Effector memory CD8-positive, alpha-beta T cell (primary cell): ENCODE measurements at regions not wholly inside any gene's neighbourhood (a gene's known extent, or its start where the extent isn't known, plus 50 kb on each side); places are given as distances from the start of the nearest gene placed in this dataset.
"Not testable (repeated sequence)": the region's sequence is repeated elsewhere in the genome, so short reads cannot be mapped to it uniquely, and the experiment has no call there.

Source experiments
- ATAC-seq: fragments of 150-1000 bp; cut with Tn5 transposase; replicated peaks from 2 replicates; pipeline ENCODE4 v1.10.0; 2021; ENCODE audit warnings: mild to moderate bottlenecking, moderate library complexity
- DNase-seq, 3 experiments: peaks; one replicate each; pipeline ENCODE4 v3.0.0; 2021
- H3K27ac Mint-ChIP-seq, 2 donors: one replicate each; pipeline ENCODE4 v1.8.0; 2022; ENCODE audit warnings: mild to moderate bottlenecking in 2 of 2, mixed read lengths in 2 of 2, moderate library complexity in 2 of 2
- H3K27me3 Mint-ChIP-seq, 2 donors: one replicate each; pipeline ENCODE4 v1.8.0; 2022; ENCODE audit warnings: mixed read lengths in 2 of 2
- H3K36me3 Mint-ChIP-seq: one replicate; pipeline ENCODE4 v1.8.0; 2022; ENCODE audit warnings: mild to moderate bottlenecking, moderate library complexity, mixed read lengths; ENCODE audit not compliant: insufficient read depth
- H3K4me1 Mint-ChIP-seq, 2 donors: one replicate each; pipeline ENCODE4 v1.8.0; 2022; ENCODE audit warnings: low read depth in 2 of 2, mixed read lengths in 2 of 2
- H3K4me3 Mint-ChIP-seq, 2 donors: one replicate each; pipeline ENCODE4 v1.8.0; 2022; ENCODE audit warnings: mild to moderate bottlenecking in 2 of 2, mixed read lengths in 2 of 2, moderate library complexity in 2 of 2
- H3K9me3 Mint-ChIP-seq, 2 donors: one replicate each; pipeline ENCODE4 v1.8.0; 2022; ENCODE audit warnings: mixed read lengths in 2 of 2

- not testable (repeated sequence) for H3K27ac Mint-ChIP-seq, H3K4me1 Mint-ChIP-seq, DNase-seq, H3K4me3 Mint-ChIP-seq, ATAC-seq, H3K27me3 Mint-ChIP-seq, H3K36me3 Mint-ChIP-seq
- H3K9me3 Mint-ChIP-seq, result peaks cover 20 to 38% of the 10 kb centered on the region in 2 donors
Observed at GRCh38 chr2:122720822-122721221, 965.4 kb downstream of the TSN start.

- H3K4me3 Mint-ChIP-seq, result no peak overlapping the region
- no peak for ATAC-seq
- H3K4me1 Mint-ChIP-seq, result no peaks in the 10 kb centered on the region
- DNase-seq, result no peak
- H3K27ac Mint-ChIP-seq, result no peak overlapping the region
- H3K36me3 Mint-ChIP-seq, result no peaks in the 10 kb centered on the region
- H3K27me3 Mint-ChIP-seq, result no peaks in the 10 kb centered on the region
- H3K9me3 Mint-ChIP-seq, result peaks cover 6 to 19% of the 10 kb centered on the region in 2 donors
Observed at GRCh38 chr2:122734766-122735424, 979.4 kb downstream of the TSN start.

GRCh38 chr2:122736279-122736678 is 980.8 kb downstream of the TSN start:
- ATAC-seq (no peak), DNase-seq (no peak)
- no peaks in the 10 kb centered on the region for H3K27me3 Mint-ChIP-seq
- H3K4me3 Mint-ChIP-seq, result no peak overlapping the region
- H3K4me1 Mint-ChIP-seq, result no peaks in the 10 kb centered on the region
- H3K27ac Mint-ChIP-seq, result no peak overlapping the region
- no peaks in the 10 kb centered on the region for H3K36me3 Mint-ChIP-seq
- peaks cover 6 to 25% of the 10 kb centered on the region in 2 donors for H3K9me3 Mint-ChIP-seq

- no peak overlapping the region for H3K27ac Mint-ChIP-seq
- H3K27me3 Mint-ChIP-seq, result no peaks in the 10 kb centered on the region
- no peak for DNase-seq
- H3K4me3 Mint-ChIP-seq, result no peak overlapping the region
- H3K36me3 Mint-ChIP-seq, result no peaks in the 10 kb centered on the region
- no peaks in the 10 kb centered on the region for H3K4me1 Mint-ChIP-seq
- no peak for ATAC-seq
- H3K9me3 Mint-ChIP-seq, result peaks cover 8 to 25% of the 10 kb centered on the region in 2 donors
Observed at GRCh38 chr2:122737429-122738077, 982.1 kb downstream of the TSN start.

GRCh38 chr2:122739732-122740593 is 984.5 kb downstream of the TSN start:
- Mint-ChIP-seq H3K9me3 (peaks cover 2 to 14% of the 10 kb centered on the region in 2 donors), H3K4me3 (no peak overlapping the region), H3K36me3 (no peaks in the 10 kb centered on the region), H3K4me1 (no peaks in the 10 kb centered on the region), H3K27ac (no peak overlapping the region), H3K27me3 (no peaks in the 10 kb centered on the region)
- ATAC-seq, result no peak
- no peak for DNase-seq

- Mint-ChIP-seq H3K27ac (no peak overlapping the region), H3K36me3 (no peaks in the 10 kb centered on the region), H3K4me3 (no peak overlapping the region), H3K27me3 (no peaks in the 10 kb centered on the region), H3K4me1 (no peaks in the 10 kb centered on the region), H3K9me3 (peaks cover 4 to 8% of the 10 kb centered on the region in 2 donors)
- DNase-seq (no peak), ATAC-seq (no peak)
Observed at GRCh38 chr2:122740594-122740948, 985.1 kb downstream of the TSN start.

GRCh38 chr2:122741403-122741802 is 986.0 kb downstream of the TSN start:
- no peaks in the 10 kb centered on the region for H3K27me3 Mint-ChIP-seq
- no peak for DNase-seq
- ATAC-seq, result no peak
- no peak overlapping the region for H3K27ac Mint-ChIP-seq
- H3K9me3 Mint-ChIP-seq, result peaks cover 8% of the 10 kb centered on the region in 2 donors
- no peaks in the 10 kb centered on the region for H3K4me1 Mint-ChIP-seq
- no peak overlapping the region for H3K4me3 Mint-ChIP-seq
- H3K36me3 Mint-ChIP-seq, result no peaks in the 10 kb centered on the region

GRCh38 chr2:122743021-122743675 is 987.7 kb downstream of the TSN start:
- no peak overlapping the region for H3K4me3 Mint-ChIP-seq
- H3K27ac Mint-ChIP-seq, result no peak overlapping the region

GRCh38 chr2:122745603-122746002 is 990.2 kb downstream of the TSN start:
- Mint-ChIP-seq H3K27me3 (no peaks in the 10 kb centered on the region), H3K4me1 (no peaks in the 10 kb centered on the region), H3K36me3 (no peaks in the 10 kb centered on the region), H3K9me3 (peaks cover 0 to 10% of the 10 kb centered on the region in 2 donors), H3K27ac (no peak overlapping the region), H3K4me3 (no peak overlapping the region)
- DNase-seq, result no peak
- no peak for ATAC-seq

More at GRCh38 chr2:122743021-122743675, 987.7 kb downstream of the TSN start:
- ATAC-seq, result no peak
- Mint-ChIP-seq H3K36me3 (no peaks in the 10 kb centered on the region), H3K4me1 (no peaks in the 10 kb centered on the region), H3K27me3 (no peaks in the 10 kb centered on the region), H3K9me3 (peaks cover 8% of the 10 kb centered on the region in 2 donors)
- no peak for DNase-seq

- H3K9me3 Mint-ChIP-seq, result peaks cover 0 to 9% of the 10 kb centered on the region in 2 donors
- no peaks in the 10 kb centered on the region for H3K36me3 Mint-ChIP-seq
- H3K4me3 Mint-ChIP-seq, result no peak overlapping the region
- no peak for ATAC-seq
- H3K27ac Mint-ChIP-seq, result no peak overlapping the region
- DNase-seq, result no peak
- H3K27me3 Mint-ChIP-seq, result no peaks in the 10 kb centered on the region
- no peaks in the 10 kb centered on the region for H3K4me1 Mint-ChIP-seq
Observed at GRCh38 chr2:122747670-122748069, 992.2 kb downstream of the TSN start.

GRCh38 chr2:122748552-122749011 is 993.1 kb downstream of the TSN start:
- Mint-ChIP-seq H3K27ac (no peak overlapping the region), H3K4me3 (no peak overlapping the region), H3K9me3 (peaks cover 0 to 9% of the 10 kb centered on the region in 2 donors), H3K4me1 (no peaks in the 10 kb centered on the region), H3K36me3 (no peaks in the 10 kb centered on the region), H3K27me3 (no peaks in the 10 kb centered on the region)
- ATAC-seq (no peak), DNase-seq (no peak)

- H3K4me1 Mint-ChIP-seq, result no peaks in the 10 kb centered on the region
- no peaks in the 10 kb centered on the region for H3K36me3 Mint-ChIP-seq
- no peak overlapping the region for H3K27ac Mint-ChIP-seq
- DNase-seq, result no peak
- H3K9me3 Mint-ChIP-seq, result peaks cover 2 to 11% of the 10 kb centered on the region in 2 donors
- no peak for ATAC-seq
- H3K4me3 Mint-ChIP-seq, result no peak overlapping the region
- no peaks in the 10 kb centered on the region for H3K27me3 Mint-ChIP-seq
Observed at GRCh38 chr2:122749405-122749804, 994.0 kb downstream of the TSN start.

- Mint-ChIP-seq H3K27me3 (no peaks in the 10 kb centered on the region), H3K36me3 (no peaks in the 10 kb centered on the region), H3K4me3 (no peak overlapping the region), H3K27ac (no peak overlapping the region), H3K4me1 (no peaks in the 10 kb centered on the region), H3K9me3 (peaks cover 9 to 11% of the 10 kb centered on the region in 2 donors)
- DNase-seq, result no peak
- no peak for ATAC-seq
Observed at GRCh38 chr2:122750095-122750494, 994.6 kb downstream of the TSN start.
